ENCODE measurements at regions not wholly inside any gene's neighbourhood (a gene's known extent, or its start where the extent isn't known, plus 50 kb on each side); places are given as distances from the start of the nearest gene placed in this dataset.

- 76% methylated on average over 2 of the region's 2 CpGs for WGBS
These were observed 596.0 kb downstream of the XPNPEP1 start for GRCh38 chr10:109327266-109327665.

More at GRCh38 chr10:109327266-109327665, 596.0 kb downstream of the XPNPEP1 start:
- Histone ChIP-seq H3K36me3 (ENCODE audit: control insufficient read depth in 4 of 4, insufficient read depth in 3 of 4, low read depth in 1 of 4, low read length in 3 of 4) (no peaks in the 10 kb centered on the region), H3K27me3 (ENCODE audit: control insufficient read depth in 4 of 4, insufficient read depth in 4 of 4, low read length in 3 of 4) (peaks cover 0 to 7% (median 0%) of the 10 kb centered on the region in 4 donors), H3K4me3 (ENCODE audit: low read depth in 1 of 3, low read length in 3 of 3) (no peak overlapping the region), H3K4me1 (ENCODE audit: control insufficient read depth in 4 of 4, insufficient read depth in 4 of 4, low read length in 3 of 4) (no peaks in the 10 kb centered on the region), H3K27ac (ENCODE audit: low read depth in 1 of 2, low read length in 2 of 2) (no peak overlapping the region), H3K9me3 (ENCODE audit: control insufficient read depth in 4 of 4, low read length in 3 of 4) (no peaks in the 10 kb centered on the region), H3K9ac (ENCODE audit: low read depth in 1 of 2, low read length in 2 of 2) (no peak overlapping the region)
- DNase-seq (ENCODE audit: low spot score): no peak
- TF ChIP-seq NR2F2 (IDR thresholded peaks at IDR 0.05) (no peak), FOXA2 (IDR thresholded peaks at IDR 0.05) (no peak), MAX (IDR thresholded peaks at IDR 0.05) (no peak), HNF4A (conservative IDR thresholded peaks at IDR 0.05) (no peak), REST (IDR thresholded peaks at IDR 0.05) (no peak), RXRA (IDR thresholded peaks at IDR 0.05) (no peak), EGR1 (IDR thresholded peaks at IDR 0.05; ENCODE audit: low read depth in 2 of 2) (no peak), YY1 (IDR thresholded peaks at IDR 0.05) (no peak), JUND (IDR thresholded peaks at IDR 0.05) (no peak), ZBTB33 (IDR thresholded peaks at IDR 0.05) (no peak), GABPA (IDR thresholded peaks at IDR 0.05 in 1 of 2, conservative IDR thresholded peaks at IDR 0.05 in 1 of 2) (no peak), SP1 (IDR thresholded peaks at IDR 0.05) (no peak), CTCF (IDR thresholded peaks at IDR 0.05; ENCODE audit: low read depth, low read length, missing input control) (no peak), RAD21 (IDR thresholded peaks at IDR 0.05) (no peak), HNF4G (IDR thresholded peaks at IDR 0.05) (no peak)

Measured in liver (tissue), 8 donors.